ENCODE measurements at regions not wholly inside any gene's neighbourhood (a gene's known extent, or its start where the extent isn't known, plus 50 kb on each side); places are given as distances from the start of the nearest gene placed in this dataset.

GRCh38 chr2:216754812-216755211 is 59.5 kb upstream of the IGFBP5 start:
- TF ChIP-seq POLR2A (IDR thresholded peaks at IDR 0.05; ENCODE audit: control extremely low read depth in 1 of 2, low read depth in 2 of 2, low read length in 2 of 2): no peak
- no peak for TF ChIP-seq RAD21 (IDR thresholded peaks at IDR 0.05 in 1 of 2, conservative IDR thresholded peaks at IDR 0.05 in 1 of 2; ENCODE audit: low read depth in 2 of 2, low read length in 2 of 2)
- TF ChIP-seq TAF1 (IDR thresholded peaks at IDR 0.05; ENCODE audit: low read depth, low read length): no peak
- TF ChIP-seq CTCF (IDR thresholded peaks at IDR 0.05; ENCODE audit: control extremely low read depth in 1 of 3, insufficient read depth in 1 of 3, low read depth in 1 of 3, low read length in 3 of 3): no peak
- no peak for TF ChIP-seq EZH2 (IDR thresholded peaks at IDR 0.05; ENCODE audit: low read depth, low read length, severe bottlenecking)
- no peak for TF ChIP-seq NRF1 (IDR thresholded peaks at IDR 0.05; ENCODE audit: low read depth, low read length)
- TF ChIP-seq CHD1 (IDR thresholded peaks at IDR 0.05; ENCODE audit: low read depth, low read length): no peak

Data from H1 (cell line).